ENCODE measurements at regions not wholly inside any gene's neighbourhood (a gene's known extent, or its start where the extent isn't known, plus 50 kb on each side); places are given as distances from the start of the nearest gene placed in this dataset.

DNA sequence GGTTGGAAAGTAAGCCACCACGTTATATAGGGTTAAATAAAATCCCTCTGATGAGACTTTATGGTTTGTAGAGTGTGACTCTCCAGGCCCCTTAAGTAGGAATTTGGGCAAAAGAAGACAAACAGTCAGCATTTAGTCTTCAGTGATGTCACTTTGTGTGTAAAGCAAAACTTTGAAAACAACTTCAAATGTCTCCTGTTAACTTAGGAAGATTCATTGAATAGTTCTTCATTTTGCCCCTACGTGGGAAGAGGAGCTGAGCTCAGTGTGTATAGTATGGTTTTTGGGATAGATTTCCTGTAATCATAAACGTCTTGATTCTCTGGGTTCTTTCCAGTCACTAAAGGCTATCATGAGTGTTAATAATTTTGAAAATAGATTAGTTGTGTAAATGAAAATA, 101.3 kb downstream of the GADD45G start:
- DNase-seq: no peak
- Mint-ChIP-seq H3K27me3 (ENCODE audit: unreplicated experiment) (no peaks in the 10 kb centered on the region), H3K27ac (ENCODE audit: unreplicated experiment) (no peak overlapping the region), H3K9me3 (ENCODE audit: unreplicated experiment) (peaks cover 2% of the 10 kb centered on the region), H3K4me1 (ENCODE audit: low read depth, unreplicated experiment) (peaks cover 10% of the 10 kb centered on the region), H3K4me3 (ENCODE audit: unreplicated experiment) (no peak overlapping the region), H3K36me3 (ENCODE audit: unreplicated experiment) (no peaks in the 10 kb centered on the region)
- TF ChIP-seq CTCF (IDR thresholded peaks at IDR 0.05; ENCODE audit: partially characterized antibody, unreplicated experiment): no peak

- H3K36me3 Mint-ChIP-seq (ENCODE audit: unreplicated experiment): no peaks in the 10 kb centered on the region
- H3K4me3 Mint-ChIP-seq (ENCODE audit: unreplicated experiment): no peak overlapping the region
- TF ChIP-seq CTCF (IDR thresholded peaks at IDR 0.05; ENCODE audit: partially characterized antibody, unreplicated experiment): no peak
- peaks cover 2% of the 10 kb centered on the region for H3K9me3 Mint-ChIP-seq (ENCODE audit: unreplicated experiment)
- no peak overlapping the region for H3K27ac Mint-ChIP-seq (ENCODE audit: unreplicated experiment)
- DNase-seq: no peak
- no peaks in the 10 kb centered on the region for H3K27me3 Mint-ChIP-seq (ENCODE audit: unreplicated experiment)
- peaks cover 10% of the 10 kb centered on the region for H3K4me1 Mint-ChIP-seq (ENCODE audit: low read depth, unreplicated experiment)
Measured at GRCh38 chr9:89706731-89707191, 101.9 kb downstream of the GADD45G start.

- H3K27ac Mint-ChIP-seq (ENCODE audit: unreplicated experiment): no peak overlapping the region
- no peaks in the 10 kb centered on the region for H3K27me3 Mint-ChIP-seq (ENCODE audit: unreplicated experiment)
- DNase-seq: no peak
- no peak overlapping the region for H3K4me3 Mint-ChIP-seq (ENCODE audit: unreplicated experiment)
- peaks cover 2% of the 10 kb centered on the region for H3K9me3 Mint-ChIP-seq (ENCODE audit: unreplicated experiment)
- H3K36me3 Mint-ChIP-seq (ENCODE audit: unreplicated experiment): no peaks in the 10 kb centered on the region
- TF ChIP-seq CTCF (IDR thresholded peaks at IDR 0.05; ENCODE audit: partially characterized antibody, unreplicated experiment): no peak
- peaks cover 10% of the 10 kb centered on the region for H3K4me1 Mint-ChIP-seq (ENCODE audit: low read depth, unreplicated experiment)
Measured at GRCh38 chr9:89710697-89711096, 105.9 kb downstream of the GADD45G start.

DNA sequence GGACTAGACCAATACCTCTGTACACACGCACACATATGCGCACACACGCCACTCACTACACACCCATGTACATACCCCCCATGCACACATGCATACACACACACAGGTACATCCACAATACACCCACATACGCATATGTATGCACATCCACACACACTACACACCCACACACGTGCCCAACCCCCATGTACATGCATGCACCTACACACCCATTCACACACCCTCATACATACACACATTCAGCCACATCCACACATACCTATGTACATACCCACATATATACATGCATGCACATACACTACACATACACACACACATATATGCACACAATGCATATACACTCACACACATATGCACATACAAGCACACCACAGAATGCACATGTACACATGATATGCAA, 107.1 kb downstream of the GADD45G start:
- H3K4me1 Mint-ChIP-seq (ENCODE audit: low read depth, unreplicated experiment): peaks cover 6% of the 10 kb centered on the region
- no peaks in the 10 kb centered on the region for H3K27me3 Mint-ChIP-seq (ENCODE audit: unreplicated experiment)
- no peak for DNase-seq
- H3K4me3 Mint-ChIP-seq (ENCODE audit: unreplicated experiment): no peak overlapping the region
- H3K9me3 Mint-ChIP-seq (ENCODE audit: unreplicated experiment): peaks cover 4% of the 10 kb centered on the region
- TF ChIP-seq CTCF (IDR thresholded peaks at IDR 0.05; ENCODE audit: partially characterized antibody, unreplicated experiment): no peak
- no peak overlapping the region for H3K27ac Mint-ChIP-seq (ENCODE audit: unreplicated experiment)
- no peaks in the 10 kb centered on the region for H3K36me3 Mint-ChIP-seq (ENCODE audit: unreplicated experiment)

GRCh38 chr9:89712283-89712682, 107.5 kb downstream of the GADD45G start:
- peaks cover 6% of the 10 kb centered on the region for H3K9me3 Mint-ChIP-seq (ENCODE audit: unreplicated experiment)
- no peak for DNase-seq
- no peak overlapping the region for H3K27ac Mint-ChIP-seq (ENCODE audit: unreplicated experiment)
- no peaks in the 10 kb centered on the region for H3K36me3 Mint-ChIP-seq (ENCODE audit: unreplicated experiment)
- peaks cover 2% of the 10 kb centered on the region for H3K4me1 Mint-ChIP-seq (ENCODE audit: low read depth, unreplicated experiment)
- H3K4me3 Mint-ChIP-seq (ENCODE audit: unreplicated experiment): no peak overlapping the region
- TF ChIP-seq CTCF (IDR thresholded peaks at IDR 0.05; ENCODE audit: partially characterized antibody, unreplicated experiment): no peak
- peaks cover 2% of the 10 kb centered on the region for H3K27me3 Mint-ChIP-seq (ENCODE audit: unreplicated experiment)

All from glutamatergic neuron (in vitro differentiated cells).